Activated CD4-positive, alpha-beta T cell treated with anti-CD3 and anti-CD28 coated beads, Interleukin-2, amount 10 ng/mL, durations not matched to agents 24 days and 14 days (primary cell): ENCODE measurements at regions not wholly inside any gene's neighbourhood (a gene's known extent, or its start where the extent isn't known, plus 50 kb on each side); places are given as distances from the start of the nearest gene placed in this dataset.

Experiments used
- DNase-seq: peaks from one replicate; pipeline ENCODE4 v3.0.0; 2022
- H3K27ac Mint-ChIP-seq: one replicate; pipeline ENCODE4 v1.8.0; 2022; ENCODE audit warnings: mild to moderate bottlenecking, mixed read lengths
- H3K27me3 Mint-ChIP-seq: one replicate; pipeline ENCODE4 v1.8.0; 2022; ENCODE audit warnings: mixed read lengths
- H3K36me3 Mint-ChIP-seq: one replicate; pipeline ENCODE4 v1.8.0; 2022; ENCODE audit warnings: low read depth, mild to moderate bottlenecking, mixed read lengths
- H3K4me1 Mint-ChIP-seq: one replicate; pipeline ENCODE4 v1.8.0; 2021; ENCODE audit warnings: mixed read lengths
- H3K4me3 Mint-ChIP-seq: one replicate; pipeline ENCODE4 v1.8.0; 2022; ENCODE audit warnings: mild to moderate bottlenecking, moderate library complexity, mixed read lengths
- H3K9me3 Mint-ChIP-seq: one replicate; pipeline ENCODE4 v1.8.0; 2021; ENCODE audit warnings: mixed read lengths
- intact Hi-C: fragments of 100-400 bp; cut with micrococcal nuclease; formaldehyde crosslinking; loops from one replicate; pipeline ENCODE4 v1.15.1; 2023

GRCh38 chr6:56757588-56757984 is 114.9 kb upstream of the DST start:
- H3K9me3 Mint-ChIP-seq, result no peaks in the 10 kb centered on the region
- intact Hi-C loops, result loop anchor here (1.0 to 10.0 kb wide), 2 partner anchors 48 to 123 kb away; no protein-coding TSS in a partner anchor
- H3K27ac Mint-ChIP-seq, result no peak overlapping the region
- DNase-seq, result no peak
- H3K36me3 Mint-ChIP-seq, result no peaks in the 10 kb centered on the region
- H3K4me3 Mint-ChIP-seq, result no peak overlapping the region
- H3K27me3 Mint-ChIP-seq, result no peaks in the 10 kb centered on the region
- peaks cover 5% of the 10 kb centered on the region for H3K4me1 Mint-ChIP-seq

GRCh38 chr6:56756791-56757587 is 114.3 kb upstream of the DST start:
- DNase-seq, result no peak
- no peak overlapping the region for H3K27ac Mint-ChIP-seq
- no peaks in the 10 kb centered on the region for H3K36me3 Mint-ChIP-seq
- no peak overlapping the region for H3K4me3 Mint-ChIP-seq
- H3K4me1 Mint-ChIP-seq, result peaks cover 5% of the 10 kb centered on the region
- H3K9me3 Mint-ChIP-seq, result no peaks in the 10 kb centered on the region
- H3K27me3 Mint-ChIP-seq, result no peaks in the 10 kb centered on the region
- intact Hi-C loops, result loop anchor here (1.0 to 10.0 kb wide), 2 partner anchors 48 to 122 kb away; no protein-coding TSS in a partner anchor

DNA sequence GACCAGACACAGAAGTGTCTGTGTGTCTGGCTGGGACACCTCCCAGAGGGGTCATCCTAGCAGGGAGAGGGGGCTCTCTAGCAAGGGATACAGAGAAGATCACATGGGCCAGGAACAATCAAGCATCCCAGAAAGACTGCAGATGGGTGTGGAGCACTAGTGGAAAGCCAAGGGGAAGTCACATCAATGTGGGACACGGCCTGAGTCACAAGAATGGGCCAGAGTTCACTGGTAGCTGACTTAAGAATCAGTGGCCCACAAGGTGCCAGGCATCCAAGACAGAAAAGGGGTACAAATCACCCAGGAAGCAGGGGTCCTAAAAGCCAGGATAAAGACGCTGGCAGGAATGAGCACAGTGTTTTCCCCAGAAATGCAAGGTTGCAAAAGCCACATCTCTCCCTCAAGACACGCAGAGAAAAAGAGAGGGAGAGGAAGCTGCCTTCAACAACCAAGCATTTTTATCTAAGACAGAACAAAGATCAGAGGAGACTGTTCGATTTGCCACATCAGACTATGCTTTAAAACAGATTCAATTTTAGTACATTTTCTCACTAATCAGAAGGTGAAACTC is 113.6 kb upstream of the DST start:
- H3K4me1 Mint-ChIP-seq, result peaks cover 5% of the 10 kb centered on the region
- H3K9me3 Mint-ChIP-seq, result no peaks in the 10 kb centered on the region

DNA sequence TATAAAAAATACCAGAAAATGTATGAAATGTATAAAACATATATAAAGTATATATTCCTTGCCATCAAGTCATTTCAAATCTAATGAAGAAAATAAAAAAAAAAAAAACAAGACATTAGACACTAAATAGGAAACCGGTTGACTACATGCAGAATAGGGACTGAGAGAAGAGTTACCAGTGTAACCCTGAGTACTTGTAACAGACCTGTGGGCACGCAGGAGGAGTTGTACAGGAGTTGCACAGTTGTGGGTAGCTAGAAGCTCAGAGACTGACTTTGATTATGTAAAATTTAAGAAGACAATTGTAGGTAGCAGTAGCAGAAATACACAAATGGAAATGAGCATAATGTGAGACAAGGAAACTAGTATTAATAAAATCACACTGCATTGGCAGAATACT is 112.4 kb upstream of the DST start:
- Mint-ChIP-seq H3K4me3 (no peak overlapping the region), H3K27me3 (no peaks in the 10 kb centered on the region), H3K36me3 (no peaks in the 10 kb centered on the region), H3K4me1 (peaks cover 7% of the 10 kb centered on the region), H3K9me3 (no peaks in the 10 kb centered on the region), H3K27ac (no peak overlapping the region)
- intact Hi-C loops, result loop anchor here (10.0 kb wide), 1 partner anchor 120 kb away; no protein-coding TSS in a partner anchor
- no peak for DNase-seq

More for the DNA sequence above, 113.6 kb upstream of the DST start:
- H3K4me3 Mint-ChIP-seq, result no peak overlapping the region
- no peaks in the 10 kb centered on the region for H3K27me3 Mint-ChIP-seq
- intact Hi-C loops, result loop anchor here (10.0 kb wide), 1 partner anchor 122 kb away; no protein-coding TSS in a partner anchor
- no peak overlapping the region for H3K27ac Mint-ChIP-seq
- no peaks in the 10 kb centered on the region for H3K36me3 Mint-ChIP-seq
- DNase-seq, result no peak

GRCh38 chr6:56753811-56754210 is 111.1 kb upstream of the DST start:
- no peak overlapping the region for H3K4me3 Mint-ChIP-seq
- intact Hi-C loops, result loop anchor here (10.0 kb wide), 1 partner anchor 119 kb away; no protein-coding TSS in a partner anchor

GRCh38 chr6:56752534-56752933 is 109.8 kb upstream of the DST start:
- H3K4me1 Mint-ChIP-seq, result peaks cover 12% of the 10 kb centered on the region
- DNase-seq, result no peak
- H3K36me3 Mint-ChIP-seq, result no peaks in the 10 kb centered on the region
- H3K27me3 Mint-ChIP-seq, result no peaks in the 10 kb centered on the region
- no peaks in the 10 kb centered on the region for H3K9me3 Mint-ChIP-seq
- no peak overlapping the region for H3K27ac Mint-ChIP-seq
- no peak overlapping the region for H3K4me3 Mint-ChIP-seq
- intact Hi-C loops, result loop anchor here (10.0 kb wide), 1 partner anchor 118 kb away; no protein-coding TSS in a partner anchor

More at GRCh38 chr6:56753811-56754210, 111.1 kb upstream of the DST start:
- peaks cover 13% of the 10 kb centered on the region for H3K4me1 Mint-ChIP-seq
- no peak for DNase-seq
- no peaks in the 10 kb centered on the region for H3K27me3 Mint-ChIP-seq
- no peaks in the 10 kb centered on the region for H3K36me3 Mint-ChIP-seq
- no peaks in the 10 kb centered on the region for H3K9me3 Mint-ChIP-seq
- H3K27ac Mint-ChIP-seq, result no peak overlapping the region

- DNase-seq, result no peak
- Mint-ChIP-seq H3K36me3 (no peaks in the 10 kb centered on the region), H3K27ac (no peak overlapping the region), H3K27me3 (no peaks in the 10 kb centered on the region), H3K4me3 (no peak overlapping the region), H3K9me3 (no peaks in the 10 kb centered on the region), H3K4me1 (peaks cover 11% of the 10 kb centered on the region)
- intact Hi-C loops, result loop anchor here (10.0 kb wide), 1 partner anchor 117 kb away; no protein-coding TSS in a partner anchor
Measured at GRCh38 chr6:56752009-56752408, 109.3 kb upstream of the DST start.

- intact Hi-C loops, result loop anchor here (10.0 kb wide), 1 partner anchor 117 kb away; no protein-coding TSS in a partner anchor
- H3K27ac Mint-ChIP-seq, result no peak overlapping the region
- no peaks in the 10 kb centered on the region for H3K9me3 Mint-ChIP-seq
- no peak for DNase-seq
- H3K4me1 Mint-ChIP-seq, result peaks cover 11% of the 10 kb centered on the region
- H3K36me3 Mint-ChIP-seq, result no peaks in the 10 kb centered on the region
- no peak overlapping the region for H3K4me3 Mint-ChIP-seq
- H3K27me3 Mint-ChIP-seq, result no peaks in the 10 kb centered on the region
Measured at GRCh38 chr6:56751604-56752003, 108.9 kb upstream of the DST start.

GRCh38 chr6:56750686-56751085 is 108.0 kb upstream of the DST start:
- H3K4me1 Mint-ChIP-seq, result peaks cover 11% of the 10 kb centered on the region
- no peaks in the 10 kb centered on the region for H3K27me3 Mint-ChIP-seq
- H3K9me3 Mint-ChIP-seq, result no peaks in the 10 kb centered on the region
- DNase-seq, result no peak
- no peaks in the 10 kb centered on the region for H3K36me3 Mint-ChIP-seq
- H3K27ac Mint-ChIP-seq, result no peak overlapping the region
- intact Hi-C loops, result loop anchor here (10.0 kb wide), 1 partner anchor 116 kb away; no protein-coding TSS in a partner anchor
- H3K4me3 Mint-ChIP-seq, result no peak overlapping the region

GRCh38 chr6:56749632-56750151 is 107.0 kb upstream of the DST start:
- peak overlapping the region; percentile 72 for H3K27ac Mint-ChIP-seq
- H3K27me3 Mint-ChIP-seq, result peaks cover 2% of the 10 kb centered on the region
- no peaks in the 10 kb centered on the region for H3K9me3 Mint-ChIP-seq
- no peak overlapping the region for H3K4me3 Mint-ChIP-seq
- H3K36me3 Mint-ChIP-seq, result no peaks in the 10 kb centered on the region
- no peak for DNase-seq
- intact Hi-C loops, result loop anchor here (10.0 kb wide), 1 partner anchor 115 kb away; no protein-coding TSS in a partner anchor
- peaks cover 11% of the 10 kb centered on the region for H3K4me1 Mint-ChIP-seq

- Mint-ChIP-seq H3K4me3 (no peak overlapping the region), H3K27ac (no peak overlapping the region), H3K4me1 (peaks cover 8% of the 10 kb centered on the region), H3K27me3 (peaks cover 10% of the 10 kb centered on the region), H3K9me3 (no peaks in the 10 kb centered on the region), H3K36me3 (no peaks in the 10 kb centered on the region)
- intact Hi-C loops, result no loop called here
- no peak for DNase-seq
Measured at GRCh38 chr6:56746767-56747504, 104.2 kb upstream of the DST start.

DNA sequence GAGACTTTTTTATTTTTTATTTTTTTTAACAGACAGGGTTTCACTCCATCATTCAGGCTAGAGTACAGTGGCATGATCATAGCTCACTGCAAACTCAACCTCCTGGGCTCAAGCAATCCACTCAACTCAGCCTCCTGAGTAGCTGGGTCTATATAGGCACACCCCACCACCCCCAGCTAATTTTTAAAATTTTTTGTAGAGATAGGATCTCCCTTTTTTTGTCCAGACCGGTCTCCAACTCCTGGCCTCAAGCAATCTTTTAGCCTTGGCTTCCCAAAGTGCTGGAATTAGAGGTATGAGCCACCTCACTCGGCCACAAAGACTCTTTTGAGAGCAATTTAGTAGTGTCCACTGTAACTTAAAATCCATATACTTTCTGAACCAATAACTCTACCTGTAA is 103.3 kb upstream of the DST start:
- intact Hi-C loops, result no loop called here
- Mint-ChIP-seq H3K27me3 (peaks cover 10% of the 10 kb centered on the region), H3K4me1 (peaks cover 8% of the 10 kb centered on the region), H3K9me3 (no peaks in the 10 kb centered on the region), H3K36me3 (no peaks in the 10 kb centered on the region), H3K27ac (no peak overlapping the region), H3K4me3 (no peak overlapping the region)
- no peak for DNase-seq

GRCh38 chr6:56745081-56745480 is 102.4 kb upstream of the DST start:
- H3K27me3 Mint-ChIP-seq, result peaks cover 10% of the 10 kb centered on the region
- no peaks in the 10 kb centered on the region for H3K36me3 Mint-ChIP-seq
- peaks cover 6% of the 10 kb centered on the region for H3K4me1 Mint-ChIP-seq
- intact Hi-C loops, result no loop called here
- no peaks in the 10 kb centered on the region for H3K9me3 Mint-ChIP-seq
- H3K27ac Mint-ChIP-seq, result no peak overlapping the region
- no peak overlapping the region for H3K4me3 Mint-ChIP-seq
- DNase-seq, result no peak
